Activated naive CD4-positive, alpha-beta T cell (primary cell): ENCODE measurements at regions not wholly inside any gene's neighbourhood (a gene's known extent, or its start where the extent isn't known, plus 50 kb on each side); places are given as distances from the start of the nearest gene placed in this dataset.

Experiments used
- DNase-seq, 4 experiments: peaks; one replicate each; lab custom pipeline; 2025; lab: John Stamatoyannopoulos, UW

GRCh38 chrX:9148615-9149399, 114.9 kb upstream of the FAM9B start:
- DNase-seq = no peak

DNA sequence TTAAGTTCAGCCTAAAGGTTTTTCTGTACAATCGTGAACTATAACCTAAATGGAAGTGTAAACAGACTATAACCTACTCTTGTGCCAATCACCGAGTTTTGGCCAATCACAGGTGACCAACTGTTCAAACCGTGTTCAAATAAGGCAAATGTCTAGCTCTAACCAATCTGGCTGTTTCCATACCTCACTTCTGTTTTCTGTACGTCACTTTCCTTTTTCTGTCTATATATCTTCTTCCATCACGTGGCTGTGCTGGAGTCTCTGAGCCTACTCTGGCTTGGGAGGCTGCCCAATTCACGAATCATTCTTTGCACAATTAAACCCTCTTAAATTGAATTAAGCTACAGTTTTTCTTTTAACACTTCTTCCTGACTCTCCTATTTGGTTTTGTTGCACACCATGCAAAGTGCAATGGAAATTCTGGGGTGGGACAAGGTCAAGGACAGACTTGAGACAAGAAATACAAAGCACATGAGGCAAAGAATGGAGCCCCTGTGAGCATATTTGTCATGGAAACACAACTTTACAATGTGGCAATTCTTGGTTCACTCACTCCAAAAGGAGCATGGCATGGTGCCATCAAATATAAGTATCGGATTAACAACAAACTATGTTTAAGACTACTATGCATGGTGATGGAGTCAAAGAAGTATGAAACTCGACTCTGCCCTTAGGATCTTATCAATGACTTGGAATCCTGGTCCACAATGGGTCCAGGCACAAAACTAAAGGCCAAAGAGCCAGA, 115.7 kb upstream of the FAM9B start:
- no peak for DNase-seq

GRCh38 chrX:9151772-9152307, 117.9 kb upstream of the FAM9B start:
- DNase-seq = no peak

DNA sequence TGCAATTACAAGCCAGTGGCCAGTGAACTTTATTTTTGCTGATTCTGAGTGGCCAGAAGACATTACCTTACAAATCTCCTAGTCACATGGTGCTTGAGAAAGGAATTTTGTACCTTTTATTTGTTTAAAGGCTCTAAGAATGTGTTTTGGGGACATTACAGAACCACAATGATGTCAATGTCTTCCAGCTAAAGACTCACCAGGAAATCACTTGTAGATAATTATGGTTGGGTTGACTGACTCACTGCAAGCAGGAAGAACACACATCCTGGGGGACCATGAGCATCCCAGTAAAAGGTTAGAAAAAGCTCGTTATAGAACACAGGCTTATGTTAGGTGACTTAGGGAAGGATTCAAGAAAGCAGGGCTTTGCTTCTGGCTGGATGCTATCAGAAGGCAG, 119.4 kb upstream of the FAM9B start:
- no peak for DNase-seq

DNA sequence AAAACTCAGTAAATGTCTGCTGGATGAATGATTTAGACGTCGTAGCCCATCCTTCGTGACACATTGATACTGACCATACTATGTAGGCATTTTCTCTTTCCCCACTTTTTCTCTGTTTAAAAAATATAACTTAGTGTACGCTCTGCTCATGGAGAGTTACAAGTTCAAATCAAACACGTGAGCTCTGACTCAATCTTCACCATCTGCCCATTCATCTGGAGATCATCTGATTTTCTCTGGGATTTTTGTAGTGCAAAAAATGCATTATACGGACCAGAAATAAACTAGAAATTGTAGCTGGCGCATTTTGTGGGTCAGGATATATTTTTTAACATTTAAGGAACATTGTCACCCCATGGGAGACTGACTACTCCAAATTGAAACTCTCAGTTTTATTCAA, 124.7 kb upstream of the FAM9B start:
- DNase-seq = no peak

- no peak for DNase-seq
Measured at GRCh38 chrX:9160698-9161329, 126.9 kb upstream of the FAM9B start.

DNA sequence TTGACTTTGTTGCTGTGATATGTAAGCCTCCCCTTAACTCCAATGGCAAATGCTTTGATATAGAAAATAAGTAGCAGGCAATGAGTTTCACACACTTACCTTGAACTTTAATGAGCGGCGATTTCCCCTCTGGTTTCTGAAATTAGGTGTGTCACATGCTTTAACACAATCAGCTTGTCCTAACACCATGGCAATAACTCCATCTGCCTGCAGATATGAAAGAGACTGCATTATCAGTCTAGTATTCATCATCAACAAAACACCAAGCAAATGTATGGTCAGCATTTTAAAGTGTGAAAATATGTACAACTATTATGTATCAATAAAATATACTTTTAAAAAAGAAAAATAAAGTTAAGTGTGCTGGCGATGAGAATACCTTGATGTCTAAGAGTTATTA, 128.8 kb upstream of the FAM9B start:
- no peak for DNase-seq

DNA sequence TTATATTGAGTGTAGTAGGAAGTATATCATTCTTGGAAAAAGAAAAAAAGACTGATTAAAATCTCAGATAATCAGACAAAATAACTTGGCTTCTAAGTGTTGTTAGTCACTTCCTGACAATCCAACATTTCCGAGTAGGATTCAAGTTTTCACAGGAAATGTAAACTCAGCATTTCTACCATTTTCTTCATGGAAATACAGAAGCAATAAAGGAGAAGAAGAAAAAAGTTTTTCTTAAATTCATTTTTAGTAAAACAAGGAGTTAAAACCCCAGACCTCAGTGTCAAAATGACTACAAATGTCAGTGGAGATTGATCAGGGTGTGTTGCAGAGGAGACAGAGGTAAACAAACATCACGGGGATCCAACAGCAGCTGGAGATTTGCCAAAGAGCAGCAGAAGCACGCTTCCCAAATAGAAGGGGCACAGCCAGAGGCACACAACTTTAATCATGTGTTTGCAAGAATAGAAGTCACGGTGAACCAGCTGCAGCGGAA, 129.3 kb upstream of the FAM9B start:
- DNase-seq = no peak

GRCh38 chrX:9164086-9164485, 130.2 kb upstream of the FAM9B start:
- no peak for DNase-seq

DNA sequence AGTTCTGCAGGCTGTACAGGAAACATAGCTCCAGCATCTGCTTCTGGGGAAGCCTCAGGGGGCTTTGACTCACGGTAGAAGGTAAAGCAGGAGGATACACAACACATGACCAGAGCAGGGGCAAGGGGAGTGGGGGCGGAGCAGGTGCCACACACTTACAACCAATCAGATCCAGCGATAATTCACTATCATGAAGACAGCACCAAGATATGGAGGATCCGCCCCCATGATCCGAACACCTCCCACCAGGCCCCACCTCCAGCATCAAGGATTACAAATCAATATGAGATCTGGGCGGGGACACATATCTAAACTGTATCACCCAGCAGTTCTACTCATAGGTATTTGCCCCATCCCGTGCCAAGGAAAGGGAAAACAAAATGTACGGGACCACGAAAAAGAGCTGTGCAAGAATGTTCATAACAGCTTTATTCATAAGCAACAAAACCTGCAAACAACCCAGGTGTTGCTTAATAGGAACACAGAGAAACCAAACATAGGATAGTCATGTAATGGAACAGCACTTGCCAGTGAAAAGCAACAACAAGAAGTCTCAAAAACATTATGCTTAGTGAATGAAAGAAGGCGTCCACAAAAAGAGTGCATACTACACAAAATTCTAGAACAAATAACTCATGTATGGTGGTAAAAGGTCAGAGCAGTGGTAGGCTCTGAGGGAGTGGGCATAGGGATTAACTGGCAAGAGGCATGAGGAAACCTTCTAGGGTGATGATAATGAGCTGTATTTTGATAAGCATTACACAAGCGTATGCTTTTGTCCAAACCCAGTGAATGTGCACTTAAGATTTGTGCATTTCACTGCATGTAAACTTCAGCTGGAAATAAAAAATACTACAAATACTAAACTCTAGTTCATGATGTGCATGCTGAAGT, 130.9 kb upstream of the FAM9B start:
- no peak for DNase-seq

- DNase-seq = no peak
Measured at GRCh38 chrX:9166584-9166944, 132.6 kb upstream of the FAM9B start.

GRCh38 chrX:9171841-9172463, 138.0 kb upstream of the FAM9B start:
- no peak for DNase-seq

DNA sequence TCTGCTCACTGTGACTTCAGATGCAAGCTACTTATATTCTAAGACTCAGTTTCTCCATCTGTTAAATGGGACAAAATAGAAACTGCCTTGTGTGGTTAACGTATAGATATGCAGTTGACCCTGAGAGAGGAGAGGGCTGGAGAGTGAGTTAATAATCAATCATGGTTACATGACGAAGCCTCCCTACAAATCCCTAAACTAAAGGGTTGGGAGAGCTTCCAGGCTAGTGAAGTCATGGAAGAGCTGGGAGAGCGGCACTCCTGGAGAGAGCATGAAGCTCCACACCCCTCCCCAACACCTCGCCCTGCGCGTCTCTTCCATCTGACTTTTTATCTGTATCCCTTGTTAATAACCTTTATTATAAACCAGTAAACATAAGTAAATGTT, 138.5 kb upstream of the FAM9B start:
- no peak for DNase-seq

- DNase-seq = no peak
Measured at GRCh38 chrX:9180623-9181022, 146.7 kb upstream of the FAM9B start.

DNA sequence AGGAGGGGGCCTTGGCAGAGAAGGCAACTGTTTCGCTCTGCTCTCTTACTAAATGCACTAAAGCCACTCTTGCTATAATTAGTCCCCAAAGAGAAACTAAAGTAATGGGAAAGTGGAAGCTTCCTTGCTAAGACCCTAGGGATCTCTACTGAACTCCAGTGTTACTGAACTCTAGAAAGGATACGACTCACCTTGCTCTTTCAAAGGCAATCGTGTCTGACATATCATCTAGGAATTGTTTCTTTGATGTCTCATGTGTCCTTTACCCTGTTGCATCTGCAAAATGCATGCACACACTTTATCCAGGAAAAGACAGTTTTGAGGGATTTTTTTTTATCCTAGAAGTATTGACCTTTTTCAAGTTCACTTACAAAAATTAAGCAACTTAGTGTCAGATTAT, 148.1 kb upstream of the FAM9B start:
- no peak for DNase-seq

DNA sequence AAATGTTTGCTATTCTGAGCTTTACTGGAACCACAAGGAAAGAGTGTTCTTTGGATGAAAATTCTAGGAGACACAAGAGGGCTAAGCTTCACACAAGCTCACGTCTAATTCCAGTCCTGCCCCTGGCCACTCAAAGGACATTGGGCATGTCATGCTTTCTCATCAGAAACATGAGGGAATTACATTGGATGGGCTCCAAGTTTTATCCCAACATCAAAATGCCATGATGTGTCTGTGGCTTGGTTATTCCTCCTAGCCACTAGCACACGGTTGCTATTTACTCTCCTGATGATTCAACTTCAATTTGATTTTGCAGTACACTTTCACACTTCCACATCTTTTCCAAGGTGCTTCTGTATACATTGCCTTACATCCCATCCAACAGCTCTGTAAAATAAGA, 149.6 kb upstream of the FAM9B start:
- no peak for DNase-seq

DNA sequence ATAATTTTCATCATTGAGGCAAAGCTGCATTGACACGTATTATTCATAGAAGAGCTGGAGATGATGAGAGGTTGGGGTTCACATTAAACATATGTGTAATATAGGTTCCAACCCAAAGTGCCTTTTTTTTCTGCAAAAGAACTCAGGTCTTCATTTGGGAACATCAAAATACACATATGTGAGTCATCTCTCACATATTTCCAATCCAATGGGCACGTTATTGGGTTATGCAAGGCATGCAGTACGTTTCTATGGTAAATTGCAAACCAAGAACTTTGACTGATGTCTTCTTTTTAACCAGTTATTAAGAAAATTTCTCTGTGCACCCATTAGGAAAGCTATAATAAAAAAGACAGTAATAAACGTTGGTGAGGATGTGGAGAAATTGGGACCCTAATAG, 150.3 kb upstream of the FAM9B start:
- DNase-seq = no peak

DNA sequence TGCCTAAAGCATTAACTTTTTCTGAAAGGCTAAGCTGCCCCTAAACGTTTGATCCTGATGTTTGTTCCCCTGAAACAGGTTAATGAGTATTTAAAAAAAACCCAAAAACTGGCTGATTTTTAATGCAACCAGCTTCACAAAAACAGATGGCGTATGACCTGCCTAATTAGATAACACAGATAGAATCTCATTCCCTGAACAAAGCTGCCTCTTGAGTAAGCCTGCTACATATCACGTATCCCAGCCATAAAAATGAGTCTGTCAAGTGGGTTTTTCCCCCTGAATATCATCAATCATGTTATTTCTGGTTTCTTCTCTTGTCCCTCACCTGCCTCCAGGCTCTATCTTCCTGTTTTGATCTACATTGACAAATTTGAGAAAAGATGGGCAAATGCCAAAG, 154.2 kb upstream of the FAM9B start:
- DNase-seq = no peak

DNA sequence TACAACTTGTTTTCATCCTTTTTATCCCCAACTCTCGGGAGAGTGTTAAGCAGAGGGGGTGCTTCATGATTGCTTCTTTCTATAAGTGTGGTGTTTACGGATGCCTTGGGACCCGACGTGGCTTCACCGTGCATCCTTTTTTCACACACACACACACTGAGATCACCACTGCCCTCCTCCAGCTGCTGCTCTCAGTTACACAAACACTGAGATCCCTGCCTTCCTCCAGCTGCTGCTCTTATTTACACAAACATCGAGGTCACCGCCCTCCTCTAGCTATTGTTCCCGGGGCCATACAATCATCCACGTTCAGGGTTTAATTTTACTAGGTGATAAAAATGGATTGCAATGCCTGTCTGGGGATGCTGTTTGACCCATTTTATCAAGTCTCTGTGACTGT, 155.4 kb upstream of the FAM9B start:
- no peak for DNase-seq

DNA sequence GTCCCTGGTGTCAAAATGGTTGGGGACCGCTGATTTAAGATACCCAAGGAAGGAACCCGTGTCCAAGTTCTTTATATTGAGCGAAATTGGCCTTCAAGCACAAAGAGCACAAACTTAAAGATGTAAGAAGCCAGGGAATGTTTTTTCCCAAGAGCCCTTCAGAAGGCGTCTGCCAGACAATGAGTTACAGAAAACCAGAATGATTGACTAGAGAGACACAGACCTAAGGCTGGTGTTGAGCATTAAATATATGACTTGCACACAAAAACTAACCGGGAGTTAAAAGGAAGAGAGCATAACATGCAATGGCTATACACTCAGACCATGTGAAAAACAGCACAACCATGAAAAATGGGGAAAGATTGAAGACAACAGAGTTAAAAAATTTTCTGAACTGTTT, 157.5 kb upstream of the FAM9B start:
- DNase-seq = no peak

DNA sequence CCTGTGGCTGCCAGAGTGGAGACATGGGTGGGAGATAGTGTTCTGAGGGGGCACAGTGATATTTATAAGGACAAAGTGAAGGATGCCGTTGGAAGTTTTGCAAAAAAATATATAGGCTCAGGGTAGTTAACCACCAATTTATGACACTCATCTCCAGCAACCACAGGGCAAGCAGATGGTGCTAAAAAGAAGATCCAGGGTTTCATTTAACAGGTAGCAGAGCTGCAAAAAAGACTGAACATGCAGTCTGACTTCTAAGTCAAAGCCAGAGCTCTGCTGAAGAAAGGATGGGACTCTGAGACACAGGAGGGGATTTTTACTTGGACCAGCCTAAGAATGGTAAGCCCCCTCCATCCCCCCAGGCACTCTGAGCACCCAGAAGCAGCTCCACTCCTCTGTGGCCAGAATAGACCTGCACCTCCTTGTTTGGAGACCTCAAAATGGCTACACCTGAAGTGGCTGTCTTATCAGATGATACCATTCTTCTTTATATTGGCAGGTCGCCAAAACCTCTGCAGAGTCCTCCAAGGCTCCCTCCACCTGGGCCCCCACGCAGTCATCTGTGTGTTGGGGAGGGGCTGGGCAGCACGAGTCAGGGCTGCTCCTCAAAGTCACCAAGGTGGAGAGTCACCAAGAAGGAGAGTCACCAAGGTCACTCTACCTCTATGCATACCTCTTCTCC, 161.4 kb upstream of the FAM9B start:
- DNase-seq = no peak
